Ishikawa (cell line): ENCODE measurements at regions not wholly inside any gene's neighbourhood (a gene's known extent, or its start where the extent isn't known, plus 50 kb on each side); places are given as distances from the start of the nearest gene placed in this dataset.

Source experiments
- CEBPB ChIP-seq: IDR thresholded peaks from 2 replicates; pipeline ENCODE4 v1.6.1; 2012
- CREB1 ChIP-seq: IDR thresholded peaks from 2 replicates; pipeline ENCODE4 v1.6.1; 2012; ENCODE audit warnings: low read depth
- EGR1 ChIP-seq: IDR thresholded peaks from 2 replicates; pipeline ENCODE4 v1.6.1; 2012
- EP300 ChIP-seq: IDR thresholded peaks from 2 replicates; pipeline ENCODE4 v1.6.1; 2012; ENCODE audit warnings: borderline replicate concordance
- FOXM1 ChIP-seq: IDR thresholded peaks from 2 replicates; pipeline ENCODE4 v1.6.1; 2012; ENCODE audit warnings: low read depth, borderline replicate concordance
- NFIC ChIP-seq: IDR thresholded peaks from 2 replicates; pipeline ENCODE4 v1.6.1; 2012
- RAD21 ChIP-seq: IDR thresholded peaks from 2 replicates; pipeline ENCODE4 v1.6.1; 2012; ENCODE audit warnings: low read depth
- TAF1 ChIP-seq: IDR thresholded peaks from 2 replicates; pipeline ENCODE4 v1.6.1; 2012; ENCODE audit warnings: low read depth, mild to moderate bottlenecking
- TCF12 ChIP-seq: IDR thresholded peaks from 2 replicates; pipeline ENCODE4 v1.6.1; 2012; ENCODE audit warnings: low read depth
- TEAD4 ChIP-seq: IDR thresholded peaks from 2 replicates; pipeline ENCODE4 v1.6.1; 2012
- YY1 ChIP-seq: IDR thresholded peaks from 2 replicates; pipeline ENCODE4 v1.6.1; 2012; ENCODE audit warnings: low read depth
- ZBTB7A ChIP-seq: IDR thresholded peaks from 2 replicates; pipeline ENCODE4 v1.6.1; 2012; ENCODE audit warnings: low read depth
- TF ChIP-seq, protein P1 (sequence below): IDR thresholded peaks from 2 replicates; pipeline ENCODE4 v1.6.1; 2012
- TF ChIP-seq, protein P2 (sequence below): IDR thresholded peaks from 2 replicates; pipeline ENCODE4 v1.6.1; 2012; ENCODE audit warnings: low read depth, mild to moderate bottlenecking
- TF ChIP-seq, protein P3 (sequence below): IDR thresholded peaks from 2 replicates; pipeline ENCODE4 v1.6.1; 2012

DNA sequence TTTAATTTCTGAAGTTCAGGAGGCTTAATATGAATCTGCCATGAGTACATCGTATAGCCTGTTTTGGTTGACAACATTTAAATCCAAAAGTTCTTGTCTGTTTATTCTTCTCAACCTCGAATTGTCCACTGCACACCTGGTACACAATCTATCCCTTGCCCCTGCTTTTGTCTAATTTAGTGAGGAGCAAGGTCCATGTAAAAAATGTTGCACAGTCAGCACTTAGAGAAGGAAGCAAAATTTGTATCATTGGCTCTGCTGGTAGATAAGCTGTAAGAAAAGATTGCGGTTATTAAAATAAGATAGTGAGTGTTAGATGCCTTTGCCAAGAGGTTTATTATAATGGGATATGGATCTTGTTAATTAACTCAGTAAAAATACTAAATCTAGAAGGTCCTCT lies 761.5 kb downstream of the RAPGEF2 start:
- TF ChIP-seq, protein P1, sequence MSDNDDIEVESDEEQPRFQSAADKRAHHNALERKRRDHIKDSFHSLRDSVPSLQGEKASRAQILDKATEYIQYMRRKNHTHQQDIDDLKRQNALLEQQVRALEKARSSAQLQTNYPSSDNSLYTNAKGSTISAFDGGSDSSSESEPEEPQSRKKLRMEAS = no peak
- TF ChIP-seq CREB1 (no peak), EP300 (no peak), ZBTB7A (no peak), YY1 (no peak), FOXM1 (no peak), NFIC (no peak), CEBPB (no peak), TAF1 (no peak), TEAD4 (no peak), EGR1 (no peak), RAD21 (no peak), TCF12 (no peak)
- TF ChIP-seq, protein P2, sequence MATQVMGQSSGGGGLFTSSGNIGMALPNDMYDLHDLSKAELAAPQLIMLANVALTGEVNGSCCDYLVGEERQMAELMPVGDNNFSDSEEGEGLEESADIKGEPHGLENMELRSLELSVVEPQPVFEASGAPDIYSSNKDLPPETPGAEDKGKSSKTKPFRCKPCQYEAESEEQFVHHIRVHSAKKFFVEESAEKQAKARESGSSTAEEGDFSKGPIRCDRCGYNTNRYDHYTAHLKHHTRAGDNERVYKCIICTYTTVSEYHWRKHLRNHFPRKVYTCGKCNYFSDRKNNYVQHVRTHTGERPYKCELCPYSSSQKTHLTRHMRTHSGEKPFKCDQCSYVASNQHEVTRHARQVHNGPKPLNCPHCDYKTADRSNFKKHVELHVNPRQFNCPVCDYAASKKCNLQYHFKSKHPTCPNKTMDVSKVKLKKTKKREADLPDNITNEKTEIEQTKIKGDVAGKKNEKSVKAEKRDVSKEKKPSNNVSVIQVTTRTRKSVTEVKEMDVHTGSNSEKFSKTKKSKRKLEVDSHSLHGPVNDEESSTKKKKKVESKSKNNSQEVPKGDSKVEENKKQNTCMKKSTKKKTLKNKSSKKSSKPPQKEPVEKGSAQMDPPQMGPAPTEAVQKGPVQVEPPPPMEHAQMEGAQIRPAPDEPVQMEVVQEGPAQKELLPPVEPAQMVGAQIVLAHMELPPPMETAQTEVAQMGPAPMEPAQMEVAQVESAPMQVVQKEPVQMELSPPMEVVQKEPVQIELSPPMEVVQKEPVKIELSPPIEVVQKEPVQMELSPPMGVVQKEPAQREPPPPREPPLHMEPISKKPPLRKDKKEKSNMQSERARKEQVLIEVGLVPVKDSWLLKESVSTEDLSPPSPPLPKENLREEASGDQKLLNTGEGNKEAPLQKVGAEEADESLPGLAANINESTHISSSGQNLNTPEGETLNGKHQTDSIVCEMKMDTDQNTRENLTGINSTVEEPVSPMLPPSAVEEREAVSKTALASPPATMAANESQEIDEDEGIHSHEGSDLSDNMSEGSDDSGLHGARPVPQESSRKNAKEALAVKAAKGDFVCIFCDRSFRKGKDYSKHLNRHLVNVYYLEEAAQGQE = no peak
- TF ChIP-seq, protein P3, sequence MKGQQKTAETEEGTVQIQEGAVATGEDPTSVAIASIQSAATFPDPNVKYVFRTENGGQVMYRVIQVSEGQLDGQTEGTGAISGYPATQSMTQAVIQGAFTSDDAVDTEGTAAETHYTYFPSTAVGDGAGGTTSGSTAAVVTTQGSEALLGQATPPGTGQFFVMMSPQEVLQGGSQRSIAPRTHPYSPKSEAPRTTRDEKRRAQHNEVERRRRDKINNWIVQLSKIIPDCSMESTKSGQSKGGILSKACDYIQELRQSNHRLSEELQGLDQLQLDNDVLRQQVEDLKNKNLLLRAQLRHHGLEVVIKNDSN = no peak

DNA sequence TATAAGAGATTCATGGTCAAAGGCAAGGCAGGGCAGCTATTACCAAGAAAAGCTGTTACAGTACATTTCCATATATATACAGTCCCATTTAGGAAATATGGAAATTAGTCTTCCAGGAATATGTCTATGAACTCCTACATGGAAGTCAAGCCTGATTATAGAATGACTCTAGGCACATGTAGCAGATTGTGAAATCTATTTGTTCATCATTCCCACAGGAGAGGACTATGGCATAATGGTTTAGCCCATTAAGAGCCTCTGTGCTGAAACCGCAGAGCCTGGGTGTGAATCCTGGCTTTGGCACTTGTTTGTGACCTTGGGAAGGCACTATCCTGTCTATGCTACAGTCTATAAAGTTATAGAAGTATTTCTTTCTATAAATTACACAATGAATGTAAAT lies 764.8 kb downstream of the RAPGEF2 start:
- TF ChIP-seq ZBTB7A (no peak), CREB1 (no peak), EP300 (no peak), EGR1 (no peak), TAF1 (no peak), NFIC (no peak), TCF12 (no peak), RAD21 (no peak)
- TF ChIP-seq, protein P2 = no peak

DNA sequence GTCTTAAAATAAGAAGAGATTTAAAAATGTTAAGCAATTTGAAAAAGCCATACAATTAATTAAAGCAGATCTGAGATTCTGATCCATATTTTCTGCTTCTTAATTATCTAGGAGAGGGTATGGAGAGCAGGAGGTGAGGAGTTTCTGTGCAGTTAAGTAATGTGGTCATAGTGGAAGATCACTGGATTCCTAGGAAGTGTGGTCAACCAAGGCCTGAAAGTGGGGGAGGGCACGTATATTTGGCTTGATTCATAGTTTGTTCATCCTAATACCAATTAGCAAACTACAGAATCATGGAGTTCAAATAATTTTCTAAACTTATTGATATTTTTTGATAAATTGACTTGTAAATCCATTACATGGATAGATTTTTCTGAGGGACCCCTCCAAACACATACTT lies 768.3 kb downstream of the RAPGEF2 start:
- TF ChIP-seq ZBTB7A (no peak), YY1 (no peak), TEAD4 (no peak), CREB1 (no peak), TAF1 (no peak), EGR1 (no peak), TCF12 (no peak), RAD21 (no peak), FOXM1 (no peak), CEBPB (no peak), NFIC (no peak), EP300 (no peak)
- TF ChIP-seq, protein P2 = no peak
- TF ChIP-seq, protein P3 = no peak
- TF ChIP-seq, protein P1 = no peak

DNA sequence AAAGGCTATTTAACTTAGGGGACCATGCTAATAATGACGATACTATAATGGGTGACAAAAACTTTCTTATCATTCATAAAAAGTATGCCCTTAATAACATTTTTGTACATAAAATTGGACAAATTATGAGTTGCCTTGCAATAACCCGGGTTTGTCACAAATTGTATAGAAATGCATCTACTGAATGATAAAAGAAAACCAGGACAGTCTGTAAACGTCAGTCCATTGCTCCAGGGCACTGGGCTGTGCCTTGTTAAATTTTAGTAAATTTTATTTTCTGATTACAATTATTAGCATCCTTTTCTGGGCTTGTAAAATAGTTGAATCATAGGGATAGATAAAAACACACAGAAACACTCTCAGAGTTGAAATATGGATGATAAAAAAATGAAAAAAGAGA lies 778.3 kb downstream of the RAPGEF2 start:
- TF ChIP-seq TAF1 = no peak
- no peak for TF ChIP-seq NFIC

DNA sequence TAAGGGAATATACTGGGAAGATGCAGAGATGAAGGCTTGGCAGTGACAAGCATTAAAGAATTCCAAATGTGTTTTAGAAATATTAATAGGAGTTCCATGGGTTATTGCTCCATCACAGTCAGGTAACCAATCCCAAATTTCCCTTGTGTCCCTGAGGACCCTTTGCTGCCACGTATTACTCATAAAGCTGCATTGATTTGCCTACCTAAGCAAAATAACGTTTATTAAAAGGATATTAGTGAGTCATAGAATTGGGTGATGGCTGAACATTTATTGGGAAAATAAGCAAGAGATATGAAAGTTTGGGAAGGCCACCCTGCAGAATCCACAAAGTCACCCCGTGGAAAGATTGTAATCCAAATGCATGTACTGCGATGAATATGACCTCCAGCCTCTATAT lies 782.1 kb downstream of the RAPGEF2 start:
- TF ChIP-seq FOXM1 = no peak
- TF ChIP-seq, protein P3 = no peak
- no peak for TF ChIP-seq ZBTB7A
- no peak for TF ChIP-seq TCF12
- TF ChIP-seq, protein P2 = no peak
- TF ChIP-seq EGR1 = no peak
- no peak for TF ChIP-seq EP300
- no peak for TF ChIP-seq RAD21
- TF ChIP-seq NFIC = no peak
- TF ChIP-seq CREB1 = no peak
- no peak for TF ChIP-seq CEBPB
- TF ChIP-seq, protein P1 = no peak
- TF ChIP-seq YY1 = no peak
- no peak for TF ChIP-seq TEAD4
- TF ChIP-seq TAF1 = no peak
